NCI-H226 (cell line): ENCODE measurements at regions not wholly inside any gene's neighbourhood (a gene's known extent, or its start where the extent isn't known, plus 50 kb on each side); places are given as distances from the start of the nearest gene placed in this dataset.

ENCODE experiments used
- DNase-seq: peaks from one replicate; pipeline ENCODE4 v3.0.0-alpha.2; 2015

DNA sequence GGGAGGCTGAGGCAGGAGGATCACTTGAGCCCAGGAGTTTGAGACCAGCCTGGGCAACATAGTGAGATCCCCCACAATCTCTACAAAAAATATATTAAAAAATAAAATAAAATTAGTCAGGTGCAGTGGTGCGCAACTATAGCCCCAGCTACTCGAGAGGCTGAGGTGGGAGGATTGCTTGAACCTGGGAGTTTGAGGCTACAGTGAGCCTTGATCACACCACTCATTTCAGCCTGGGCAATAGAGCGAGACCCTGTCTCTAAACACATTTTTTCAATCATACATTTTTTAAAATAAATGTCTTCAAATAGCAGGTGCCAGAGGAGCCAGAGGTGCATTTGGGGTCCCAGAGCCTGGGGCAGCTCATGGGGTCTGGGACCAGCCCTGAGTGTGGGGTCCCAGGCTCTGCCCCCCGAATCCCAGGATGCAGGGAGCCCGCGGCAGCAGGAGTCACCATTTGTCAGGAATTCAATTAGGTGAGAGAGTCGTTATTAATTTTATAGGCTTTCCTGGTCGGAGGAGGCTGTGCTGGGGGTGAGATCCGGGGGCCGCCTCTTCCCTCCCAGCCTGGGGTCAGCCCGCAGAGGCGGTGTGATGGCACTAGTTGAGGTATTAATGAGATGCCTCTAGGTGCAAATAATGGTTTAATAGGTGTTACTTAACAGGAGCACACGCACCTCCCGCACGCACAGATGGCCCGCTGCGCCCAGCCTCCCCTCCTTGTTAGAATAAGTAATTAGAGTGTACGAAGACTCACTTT, 78.3 kb downstream of the MICALL2 start:
- DNase-seq: no peak

DNA sequence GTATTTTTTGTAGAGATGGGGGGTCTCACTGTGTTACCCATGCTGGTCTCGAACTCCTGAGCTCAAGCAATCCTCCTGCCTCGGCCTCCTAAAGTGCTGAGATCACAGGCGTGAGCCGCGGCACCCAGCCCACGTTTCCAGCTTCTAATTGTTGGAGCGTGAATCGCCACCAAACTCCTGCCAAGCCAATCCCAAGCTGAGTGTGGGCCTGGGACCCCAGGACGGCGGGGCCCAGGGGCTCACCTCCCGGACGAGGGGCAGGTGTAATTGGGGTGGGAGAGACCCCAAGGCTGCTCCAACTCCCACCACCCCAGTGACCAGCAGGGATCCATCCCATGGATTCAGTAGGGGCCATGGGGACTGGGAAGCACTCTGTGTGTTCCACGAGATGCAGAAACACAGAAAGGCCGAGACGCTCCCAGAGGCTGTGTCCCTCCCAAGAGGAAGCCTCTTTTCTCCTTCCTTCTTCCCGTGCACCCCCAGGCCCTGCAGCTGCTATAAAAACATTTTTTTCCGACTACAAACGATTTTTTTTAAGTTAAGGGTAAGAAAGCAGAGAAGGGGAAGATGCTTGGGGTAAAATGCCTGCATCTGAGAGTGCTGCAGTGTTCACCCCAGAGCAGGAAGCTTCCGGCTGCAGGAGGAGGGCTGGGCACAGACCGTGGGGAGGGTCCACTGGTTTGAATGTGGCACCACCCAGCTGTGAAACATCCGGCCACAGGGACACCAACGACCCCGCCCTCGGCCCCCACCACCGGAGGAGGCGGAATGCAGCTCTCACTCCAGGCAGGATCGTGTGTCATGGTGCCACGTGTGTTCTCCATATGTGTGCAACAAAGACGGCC, 76.5 kb downstream of the MICALL2 start:
- no peak for DNase-seq

DNA sequence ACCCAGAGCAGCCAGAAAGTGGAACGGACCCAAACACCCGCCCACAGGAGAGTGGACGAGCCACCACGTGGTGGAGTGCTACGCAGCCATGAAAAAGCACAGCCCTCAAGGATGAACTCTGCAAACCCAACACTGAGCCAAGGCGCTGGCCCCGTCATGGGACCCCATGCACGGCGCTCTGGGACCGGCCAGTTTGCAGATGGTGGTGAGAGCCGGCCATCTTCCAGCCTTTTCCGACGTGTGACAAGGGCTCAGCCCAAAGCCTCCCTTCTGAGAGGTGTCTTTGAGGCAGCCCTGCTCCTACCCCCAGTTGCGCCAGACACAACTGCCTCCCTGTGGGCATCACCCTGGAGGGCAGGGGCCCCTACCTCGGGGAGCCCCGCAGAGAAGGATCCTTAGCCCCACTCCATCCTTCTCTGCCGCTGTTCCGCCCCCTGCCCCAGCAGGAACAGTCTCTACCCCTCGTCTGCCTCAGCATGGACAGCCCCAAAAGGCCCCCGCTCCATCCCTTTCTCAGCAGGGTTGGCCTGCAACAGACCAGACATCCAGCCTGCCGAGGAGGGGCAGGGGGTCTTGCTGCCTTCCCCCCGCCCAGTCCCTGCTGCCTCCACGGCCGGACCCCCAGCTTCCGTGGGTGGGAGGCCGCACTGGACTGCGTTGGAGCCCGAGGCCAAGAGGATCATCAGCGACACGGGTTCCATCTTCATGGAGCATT, 75.7 kb downstream of the MICALL2 start:
- no peak for DNase-seq

DNA sequence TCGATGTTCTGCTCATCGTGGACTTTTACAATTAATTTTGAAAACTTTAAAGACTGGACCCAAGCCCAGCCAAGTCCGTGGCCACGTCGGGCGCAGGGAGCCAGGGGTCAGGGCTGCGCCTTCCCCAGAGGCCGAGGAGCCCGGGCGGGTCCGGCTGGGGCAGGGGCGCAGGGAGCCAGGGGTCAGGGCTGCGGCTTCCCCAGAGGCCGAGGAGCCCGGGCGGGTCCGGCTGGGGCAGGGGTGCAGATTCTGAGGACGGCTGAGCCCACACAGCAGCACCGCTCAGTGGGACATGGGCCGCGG, 75.2 kb downstream of the MICALL2 start:
- DNase-seq: no peak
